Neural progenitor cell (in vitro differentiated cells): ENCODE measurements at regions not wholly inside any gene's neighbourhood (a gene's known extent, or its start where the extent isn't known, plus 50 kb on each side); places are given as distances from the start of the nearest gene placed in this dataset.
A peak's percentile ranks its signal among the peaks of the same experiment; 100 is the strongest.

Experiments
- DNase-seq: peaks from one replicate; pipeline ENCODE4 v3.0.0-alpha.2; 2016; ENCODE audit warnings: low spot score
- H2AFZ ChIP-seq: fragments of 200-600 bp; sonication (generic); replicated peaks from 2 replicates; pipeline ENCODE4 v1.6.1; 2016; ENCODE audit warnings: antibody characterized with exemption
- H3F3A ChIP-seq: fragments of 200-600 bp; sonication (generic); 2 replicates; pipeline ENCODE4 v1.6.1; 2016; ENCODE audit warnings: antibody characterized with exemption, low read depth
- H3K27ac ChIP-seq: fragments of 200-600 bp; sonication (generic); 2 replicates; pipeline ENCODE4 v1.5.1; 2016; ENCODE audit warnings: mild to moderate bottlenecking
- H3K27me3 ChIP-seq: fragments of 200-600 bp; sonication (generic); 2 replicates; pipeline ENCODE4 v1.6.1; 2016; ENCODE audit warnings: mild to moderate bottlenecking, moderate library complexity
- H3K36me3 ChIP-seq: fragments of 200-600 bp; sonication (generic); 2 replicates; pipeline ENCODE4 v1.5.1; 2016
- H3K4me1 ChIP-seq: fragments of 200-600 bp; sonication (generic); 2 replicates; pipeline ENCODE4 v1.6.1; 2016; ENCODE audit warnings: mixed run types
- H3K4me2 ChIP-seq: fragments of 200-600 bp; sonication (generic); 2 replicates; pipeline ENCODE4 v1.6.1; 2016
- H3K4me3 ChIP-seq: fragments of 200-600 bp; sonication (generic); 2 replicates; pipeline ENCODE4 v1.5.1; 2016
- H3K79me2 ChIP-seq: fragments of 200-600 bp; sonication (generic); 2 replicates; pipeline ENCODE4 v1.6.1; 2016; ENCODE audit warnings: low read depth
- H3K9ac ChIP-seq: fragments of 200-600 bp; sonication (generic); 2 replicates; pipeline ENCODE4 v1.6.1; 2016
- H3K9me3 ChIP-seq: fragments of 200-600 bp; sonication (generic); 2 replicates; pipeline ENCODE4 v1.5.1; 2016; ENCODE audit warnings: low read depth
- H4K20me1 ChIP-seq: fragments of 200-600 bp; sonication (generic); 2 replicates; pipeline ENCODE4 v1.6.1; 2016; ENCODE audit warnings: low read depth
- H3K27ac Mint-ChIP-seq: 3 replicates; pipeline ENCODE4 v1.8.0; 2021; ENCODE audit warnings: mixed read lengths
- H3K27me3 Mint-ChIP-seq: 2 replicates; pipeline ENCODE4 v1.8.0; 2022; ENCODE audit warnings: low read depth, mild to moderate bottlenecking, inconsistent platforms, moderate library complexity, mixed read lengths; ENCODE audit not compliant: insufficient read depth
- H3K36me3 Mint-ChIP-seq: 3 replicates; pipeline ENCODE4 v1.8.0; 2021; ENCODE audit warnings: mixed read lengths
- H3K4me1 Mint-ChIP-seq: 3 replicates; pipeline ENCODE4 v1.8.0; 2021; ENCODE audit warnings: mixed read lengths
- H3K4me3 Mint-ChIP-seq: 3 replicates; pipeline ENCODE4 v1.8.0; 2021; ENCODE audit warnings: mild to moderate bottlenecking, moderate library complexity, mixed read lengths
- H3K9me3 Mint-ChIP-seq: 3 replicates; pipeline ENCODE4 v1.8.0; 2020; ENCODE audit warnings: mixed read lengths
- CTCF ChIP-seq: fragments of 200-600 bp; sonication (generic); IDR thresholded peaks from 2 replicates; pipeline ENCODE4 v1.5.1; 2017; ENCODE audit warnings: antibody characterized with exemption, mild to moderate bottlenecking
- EZH2 ChIP-seq: fragments of 200-600 bp; sonication (generic); IDR thresholded peaks from 2 replicates; pipeline ENCODE4 v1.6.1; 2017; ENCODE audit warnings: antibody characterized with exemption, mild to moderate bottlenecking, moderate library complexity
- EZH2phosphoT487 ChIP-seq: fragments of 200-600 bp; sonication (generic); IDR thresholded peaks from 2 replicates; pipeline ENCODE4 v1.6.1; 2017; ENCODE audit warnings: antibody characterized with exemption

- H3F3A ChIP-seq = peaks cover 5% of the 10 kb centered on the region
- DNase-seq = no peak
- no peaks in the 10 kb centered on the region for H4K20me1 ChIP-seq
- H3K27ac Mint-ChIP-seq = peak overlapping the region; percentile 68
- peaks cover 3% of the 10 kb centered on the region for H3K27me3 Mint-ChIP-seq
- TF ChIP-seq EZH2phosphoT487 = no peak
- TF ChIP-seq EZH2 = no peak
- TF ChIP-seq CTCF = no peak
- no peak overlapping the region for H3K4me3 Mint-ChIP-seq
- no peak overlapping the region for H3K4me2 ChIP-seq
- H3K36me3 Mint-ChIP-seq = no peaks in the 10 kb centered on the region
- H3K27ac ChIP-seq = no peak overlapping the region
- H3K4me1 Mint-ChIP-seq = peaks cover 39% of the 10 kb centered on the region
- H3K27me3 ChIP-seq = no peaks in the 10 kb centered on the region
- H3K79me2 ChIP-seq = no peaks in the 10 kb centered on the region
- H3K4me3 ChIP-seq = no peak overlapping the region
- H3K9me3 ChIP-seq = no peaks in the 10 kb centered on the region
- no peaks in the 10 kb centered on the region for H3K36me3 ChIP-seq
- no peak overlapping the region for H3K9ac ChIP-seq
- H3K9me3 Mint-ChIP-seq = peaks cover 2% of the 10 kb centered on the region
- peaks cover 34% of the 10 kb centered on the region for H3K4me1 ChIP-seq
- peak overlapping the region; percentile 22 for H2AFZ ChIP-seq
These were observed 235.1 kb upstream of the RBFOX1 start for GRCh38 chr16:7097518-7097917.

GRCh38 chr16:7093511-7093910 is 239.1 kb upstream of the RBFOX1 start:
- DNase-seq = peak; percentile 65
- peaks cover 6% of the 10 kb centered on the region for H3K27me3 Mint-ChIP-seq
- no peaks in the 10 kb centered on the region for H3K9me3 ChIP-seq
- H3F3A ChIP-seq = peaks cover 34% of the 10 kb centered on the region
- no peak overlapping the region for H3K4me3 ChIP-seq
- no peaks in the 10 kb centered on the region for H3K79me2 ChIP-seq
- H3K36me3 ChIP-seq = no peaks in the 10 kb centered on the region
- peaks cover 13% of the 10 kb centered on the region for H4K20me1 ChIP-seq
- peaks cover 69% of the 10 kb centered on the region for H3K4me1 ChIP-seq
- no peak overlapping the region for H3K4me3 Mint-ChIP-seq
- H3K27ac Mint-ChIP-seq = no peak overlapping the region
- H3K9ac ChIP-seq = no peak overlapping the region
- no peaks in the 10 kb centered on the region for H3K27me3 ChIP-seq
- H3K9me3 Mint-ChIP-seq = no peaks in the 10 kb centered on the region
- no peak overlapping the region for H3K27ac ChIP-seq
- peak overlapping the region; percentile 42 for H3K4me2 ChIP-seq
- H2AFZ ChIP-seq = no peak overlapping the region
- TF ChIP-seq CTCF (no peak), EZH2phosphoT487 (no peak), EZH2 (no peak)
- H3K36me3 Mint-ChIP-seq = no peaks in the 10 kb centered on the region
- peaks cover 75% of the 10 kb centered on the region for H3K4me1 Mint-ChIP-seq

- no peaks in the 10 kb centered on the region for H3K36me3 ChIP-seq
- Mint-ChIP-seq H3K4me1 (peaks cover 81% of the 10 kb centered on the region), H3K36me3 (no peaks in the 10 kb centered on the region), H3K27me3 (peaks cover 6% of the 10 kb centered on the region), H3K9me3 (no peaks in the 10 kb centered on the region), H3K27ac (no peak overlapping the region), H3K4me3 (no peak overlapping the region)
- peaks cover 29% of the 10 kb centered on the region for H3F3A ChIP-seq
- peak overlapping the region; percentile 7 for H3K4me3 ChIP-seq
- H3K79me2 ChIP-seq = no peaks in the 10 kb centered on the region
- no peak overlapping the region for H2AFZ ChIP-seq
- peaks cover 15% of the 10 kb centered on the region for H4K20me1 ChIP-seq
- H3K9ac ChIP-seq = no peak overlapping the region
- H3K4me2 ChIP-seq = peak overlapping the region; percentile 66
- H3K4me1 ChIP-seq = peaks cover 69% of the 10 kb centered on the region
- TF ChIP-seq CTCF (no peak), EZH2phosphoT487 (no peak), EZH2 (no peak)
- peak overlapping the region; percentile 44 for H3K27ac ChIP-seq
- no peaks in the 10 kb centered on the region for H3K9me3 ChIP-seq
- peaks cover 18% of the 10 kb centered on the region for H3K27me3 ChIP-seq
- DNase-seq = peak; percentile 77
These were observed 242.0 kb upstream of the RBFOX1 start for GRCh38 chr16:7090628-7091115.
